PC-3 (cell line): ENCODE measurements at regions not wholly inside any gene's neighbourhood (a gene's known extent, or its start where the extent isn't known, plus 50 kb on each side); places are given as distances from the start of the nearest gene placed in this dataset.

Experiments
- ATAC-seq: fragments of 200-7000 bp; cut with Tn5 transposase; 2 replicates; pipeline ENCODE4 v1.9.1; 2020; ENCODE audit warnings: mild to moderate bottlenecking, moderate library complexity
- BruUV-seq: library from RNA; stranded (reverse); fragments of 400-500 nt; replicated peaks from 2 replicates; lab custom pipeline; 2021; lab: Mats Ljungman, UMichigan
- CTCF ChIA-PET: fragments of 300-600 bp; sonication (Branson Sonifier 250); formaldehyde crosslinking; loops from one replicate; lab custom pipeline; 2022; ENCODE audit warnings: antibody characterized with exemption; lab: Charles Lee
- POLR2A ChIA-PET: fragments of 300-600 bp; sonication (Branson Sonifier 250); formaldehyde crosslinking; loops from one replicate; lab custom pipeline; 2022; ENCODE audit warnings: antibody characterized with exemption; ENCODE audit not compliant: unreplicated experiment; lab: Charles Lee
- DNase-seq: peaks from one replicate; pipeline ENCODE4 v3.0.0-alpha.2; 2015
- H2AFZ ChIP-seq: fragments of 300-600 bp; sonication (generic); 2 replicates; pipeline ENCODE4 v1.6.0; 2016; ENCODE audit warnings: antibody characterized with exemption, low read length
- H3F3A ChIP-seq: fragments of 300-600 bp; sonication (generic); one replicate; pipeline ENCODE4 v1.6.0; 2017; ENCODE audit warnings: antibody characterized with exemption, low read length, control low read depth, mild to moderate bottlenecking; ENCODE audit not compliant: unreplicated experiment
- H3K27ac ChIP-seq: fragments of 300-600 bp; sonication (generic); 2 replicates; pipeline ENCODE4 v1.5.1; 2016; ENCODE audit warnings: mild to moderate bottlenecking, low read length
- H3K27me3 ChIP-seq: fragments of 300-600 bp; sonication (generic); 2 replicates; pipeline ENCODE4 v1.6.1; 2016; ENCODE audit warnings: low read length, mixed read lengths
- H3K36me3 ChIP-seq: fragments of 300-600 bp; sonication (generic); 2 replicates; pipeline ENCODE4 v1.6.1; 2016; ENCODE audit warnings: low read depth, mixed run types, low read length, mixed read lengths
- H3K4me1 ChIP-seq: fragments of 300-600 bp; sonication (generic); 2 replicates; pipeline ENCODE4 v1.5.1; 2016; ENCODE audit warnings: low read length; ENCODE audit not compliant: insufficient read depth
- H3K4me2 ChIP-seq: fragments of 300-600 bp; sonication (generic); 2 replicates; pipeline ENCODE4 v1.6.0; 2016; ENCODE audit warnings: low read length
- H3K4me3 ChIP-seq: fragments of 300-600 bp; sonication (generic); 2 replicates; pipeline ENCODE4 v1.5.1; 2016; ENCODE audit warnings: mild to moderate bottlenecking, low read length, mixed read lengths
- H3K79me2 ChIP-seq: fragments of 300-600 bp; sonication (generic); 2 replicates; pipeline ENCODE4 v1.6.1; 2017; ENCODE audit warnings: low read length, mixed read lengths
- H3K9ac ChIP-seq: fragments of 300-600 bp; sonication (generic); 2 replicates; pipeline ENCODE4 v1.6.0; 2016; ENCODE audit warnings: mild to moderate bottlenecking, low read length
- H3K9me2 ChIP-seq: fragments of 300-600 bp; sonication (generic); replicated peaks from 2 replicates; pipeline ENCODE4 v1.6.1; 2016; ENCODE audit warnings: mixed run types, low read length, mixed read lengths
- H3K9me3 ChIP-seq: fragments of 300-600 bp; sonication (generic); 2 replicates; pipeline ENCODE4 v1.6.1; 2016; ENCODE audit warnings: low read length, mixed read lengths
- H4K20me1 ChIP-seq: fragments of 300-600 bp; sonication (generic); 2 replicates; pipeline ENCODE4 v1.6.1; 2016; ENCODE audit warnings: low read length, mixed read lengths
- CTCF ChIP-seq: fragments of 300-600 bp; sonication (generic); conservative IDR thresholded peaks from 2 replicates; pipeline ENCODE4 v1.5.1; 2017; ENCODE audit warnings: antibody characterized with exemption, low read depth, mild to moderate bottlenecking, low read length
- EZH2 ChIP-seq: fragments of 300-600 bp; sonication (generic); IDR thresholded peaks from one replicate; pipeline ENCODE4 v1.6.1; 2017; ENCODE audit warnings: antibody characterized with exemption, mild to moderate bottlenecking, low read length; ENCODE audit not compliant: unreplicated experiment
- EZH2phosphoT487 ChIP-seq: fragments of 300-600 bp; sonication (generic); IDR thresholded peaks from 2 replicates; pipeline ENCODE4 v1.6.1; 2018; ENCODE audit warnings: mild to moderate bottlenecking, antibody characterized with exemption, low read length, borderline replicate concordance
- intact Hi-C: fragments of 100-400 bp; cut with micrococcal nuclease; formaldehyde crosslinking; loops from 2 replicates; pipeline ENCODE4 v1.9.0; 2023

- Histone ChIP-seq H3K9me2 (no peaks in the 10 kb centered on the region), H3K79me2 (no peaks in the 10 kb centered on the region), H3K4me1 (no peaks in the 10 kb centered on the region), H3K27me3 (peaks cover 10% of the 10 kb centered on the region), H3F3A (no peaks in the 10 kb centered on the region), H3K4me2 (no peak overlapping the region), H3K9ac (no peak overlapping the region), H2AFZ (no peak overlapping the region), H3K9me3 (no peaks in the 10 kb centered on the region), H3K36me3 (no peaks in the 10 kb centered on the region), H3K27ac (no peak overlapping the region), H4K20me1 (no peaks in the 10 kb centered on the region), H3K4me3 (no peak overlapping the region)
- BruUV-seq, result no TSS peak
- no peak for DNase-seq
- ChIA-PET POLR2A (no interaction called here), CTCF (no interaction called here)
- intact Hi-C loops, result no loop called here
- TF ChIP-seq CTCF, result no peak
- TF ChIP-seq EZH2phosphoT487, result no peak
- TF ChIP-seq EZH2, result no peak
- no peak for ATAC-seq
These were observed 118.3 kb downstream of the VPREB1 start for GRCh38 chr22:22362936-22363335.

- ATAC-seq (no peak), DNase-seq (no peak)
- no peak overlapping the region for H3K27ac ChIP-seq
- POLR2A ChIA-PET, result no interaction called here
- CTCF ChIA-PET, result no interaction called here
- no peak overlapping the region for H3K4me3 ChIP-seq
- no peak for TF ChIP-seq EZH2
- no peak for TF ChIP-seq EZH2phosphoT487
- TF ChIP-seq CTCF, result no peak
- H2AFZ ChIP-seq, result no peak overlapping the region
- H4K20me1 ChIP-seq, result no peaks in the 10 kb centered on the region
- no peaks in the 10 kb centered on the region for H3K79me2 ChIP-seq
- H3K9me2 ChIP-seq, result no peaks in the 10 kb centered on the region
- BruUV-seq, result no TSS peak
- no peak overlapping the region for H3K4me2 ChIP-seq
- no peaks in the 10 kb centered on the region for H3K9me3 ChIP-seq
- H3K27me3 ChIP-seq, result peaks cover 18% of the 10 kb centered on the region
- H3K36me3 ChIP-seq, result no peaks in the 10 kb centered on the region
- no peaks in the 10 kb centered on the region for H3K4me1 ChIP-seq
- intact Hi-C loops, result no loop called here
- no peaks in the 10 kb centered on the region for H3F3A ChIP-seq
- no peak overlapping the region for H3K9ac ChIP-seq
These were observed 119.6 kb downstream of the VPREB1 start for GRCh38 chr22:22364207-22364606.

- Histone ChIP-seq H3K36me3 (no peaks in the 10 kb centered on the region), H4K20me1 (no peaks in the 10 kb centered on the region), H3K27ac (no peak overlapping the region), H3K9ac (no peak overlapping the region), H3K4me1 (no peaks in the 10 kb centered on the region), H3K27me3 (peaks cover 26% of the 10 kb centered on the region), H2AFZ (no peak overlapping the region), H3K4me2 (no peak overlapping the region), H3K9me2 (no peaks in the 10 kb centered on the region), H3F3A (no peaks in the 10 kb centered on the region), H3K9me3 (no peaks in the 10 kb centered on the region), H3K79me2 (no peaks in the 10 kb centered on the region), H3K4me3 (no peak overlapping the region)
- no TSS peak for BruUV-seq
- POLR2A ChIA-PET, result no interaction called here
- DNase-seq (no peak), ATAC-seq (no peak)
- TF ChIP-seq EZH2phosphoT487 (no peak), CTCF (no peak), EZH2 (no peak)
- intact Hi-C loops, result no loop called here
- CTCF ChIA-PET, result no interaction called here
These were observed 122.0 kb downstream of the VPREB1 start for GRCh38 chr22:22366537-22366936.
